Sigmoid colon (tissue), 4 donors: ENCODE measurements at regions not wholly inside any gene's neighbourhood (a gene's known extent, or its start where the extent isn't known, plus 50 kb on each side); places are given as distances from the start of the nearest gene placed in this dataset.

Experiments used
- POLR2AphosphoS5 ChIP-seq, 4 donors: sonication (generic); formaldehyde crosslinking; IDR thresholded peaks; one replicate each; pipeline ENCODE4 v1.6.1; 2017; ENCODE audit warnings: antibody characterized with exemption in 4 of 4
- TF ChIP-seq, protein P1 (sequence below), 4 experiments: fragments of 450-650 bp in 3 of 4; fragments of 200-600 bp in 1 of 4; IDR thresholded peaks; one replicate each; pipeline ENCODE4 v1.5.1; 2016 to 2019; ENCODE audit warnings: antibody characterized with exemption in 4 of 4, mild to moderate bottlenecking in 3 of 4, moderate library complexity in 2 of 4

DNA sequence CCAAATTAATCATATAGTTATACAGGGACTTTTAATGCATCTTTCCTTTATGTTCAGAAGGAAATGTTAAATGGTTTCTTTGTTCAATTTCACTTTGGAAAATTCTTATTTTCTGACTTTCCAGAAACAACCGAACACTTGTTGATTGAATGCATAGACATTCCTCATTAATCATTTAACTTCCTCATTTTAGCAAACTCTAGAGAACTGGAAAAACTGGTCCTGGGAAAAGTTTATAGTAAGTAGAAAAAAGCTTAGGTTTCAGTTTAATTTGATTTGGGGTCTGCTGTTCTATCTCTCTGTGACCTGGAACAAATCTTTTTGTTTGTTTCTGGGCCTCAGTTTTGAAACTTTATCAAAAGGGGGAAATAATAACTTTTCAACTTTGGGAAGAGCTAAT is 320.4 kb downstream of the CMPK2 start:
- no peak for TF ChIP-seq POLR2AphosphoS5 (IDR thresholded peaks at IDR 0.05)
- TF ChIP-seq, protein P1, sequence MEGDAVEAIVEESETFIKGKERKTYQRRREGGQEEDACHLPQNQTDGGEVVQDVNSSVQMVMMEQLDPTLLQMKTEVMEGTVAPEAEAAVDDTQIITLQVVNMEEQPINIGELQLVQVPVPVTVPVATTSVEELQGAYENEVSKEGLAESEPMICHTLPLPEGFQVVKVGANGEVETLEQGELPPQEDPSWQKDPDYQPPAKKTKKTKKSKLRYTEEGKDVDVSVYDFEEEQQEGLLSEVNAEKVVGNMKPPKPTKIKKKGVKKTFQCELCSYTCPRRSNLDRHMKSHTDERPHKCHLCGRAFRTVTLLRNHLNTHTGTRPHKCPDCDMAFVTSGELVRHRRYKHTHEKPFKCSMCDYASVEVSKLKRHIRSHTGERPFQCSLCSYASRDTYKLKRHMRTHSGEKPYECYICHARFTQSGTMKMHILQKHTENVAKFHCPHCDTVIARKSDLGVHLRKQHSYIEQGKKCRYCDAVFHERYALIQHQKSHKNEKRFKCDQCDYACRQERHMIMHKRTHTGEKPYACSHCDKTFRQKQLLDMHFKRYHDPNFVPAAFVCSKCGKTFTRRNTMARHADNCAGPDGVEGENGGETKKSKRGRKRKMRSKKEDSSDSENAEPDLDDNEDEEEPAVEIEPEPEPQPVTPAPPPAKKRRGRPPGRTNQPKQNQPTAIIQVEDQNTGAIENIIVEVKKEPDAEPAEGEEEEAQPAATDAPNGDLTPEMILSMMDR (IDR thresholded peaks at IDR 0.05): no peak
